SK-N-MC (cell line): ENCODE measurements at regions not wholly inside any gene's neighbourhood (a gene's known extent, or its start where the extent isn't known, plus 50 kb on each side); places are given as distances from the start of the nearest gene placed in this dataset.

Source experiments
- DNase-seq: peaks from one replicate; pipeline ENCODE4 v3.0.0-alpha.2; 2011; ENCODE audit warnings: low read depth, low spot score
- H3K27ac ChIP-seq: fragments of 200-600 bp; sonication (generic); 2 replicates; pipeline ENCODE4 v1.5.1; 2016; ENCODE audit warnings: mixed run types
- H3K36me3 ChIP-seq: fragments of 200-600 bp; sonication (generic); 2 replicates; pipeline ENCODE4 v1.6.1; 2017; ENCODE audit warnings: antibody characterized with exemption, low read length, mixed read lengths; ENCODE audit not compliant: insufficient read depth
- H3K4me3 ChIP-seq: fragments of 200-600 bp; sonication (generic); 2 replicates; pipeline ENCODE4 v1.5.1; 2016
- H3K9ac ChIP-seq: fragments of 200-600 bp; sonication (generic); 2 replicates; pipeline ENCODE4 v1.8.0; 2017; ENCODE audit warnings: mixed run types, mixed read lengths; ENCODE audit not compliant: insufficient read length
- H3K9me3 ChIP-seq: fragments of 200-600 bp; sonication (generic); 2 replicates; pipeline ENCODE4 v1.6.1; 2017; ENCODE audit warnings: low read depth, mild to moderate bottlenecking, antibody characterized with exemption, low read length, moderate library complexity, mixed read lengths
- EZH2 ChIP-seq: fragments of 200-600 bp; sonication (generic); IDR thresholded peaks from one replicate; pipeline ENCODE4 v1.6.1; 2017; ENCODE audit warnings: antibody characterized with exemption
- FOXP2 ChIP-seq: optimal IDR thresholded peaks from 2 replicates; pipeline ENCODE3; 2011; ENCODE audit warnings: mild to moderate bottlenecking, moderate library complexity; ENCODE audit not compliant: insufficient read depth; ENCODE audit errors: extremely low read length, control extremely low read depth
- POLR2AphosphoS5 ChIP-seq: IDR thresholded peaks from 2 replicates; pipeline ENCODE4 v1.6.1; 2012; ENCODE audit warnings: mild to moderate bottlenecking, low read depth, low read length, borderline replicate concordance

DNA sequence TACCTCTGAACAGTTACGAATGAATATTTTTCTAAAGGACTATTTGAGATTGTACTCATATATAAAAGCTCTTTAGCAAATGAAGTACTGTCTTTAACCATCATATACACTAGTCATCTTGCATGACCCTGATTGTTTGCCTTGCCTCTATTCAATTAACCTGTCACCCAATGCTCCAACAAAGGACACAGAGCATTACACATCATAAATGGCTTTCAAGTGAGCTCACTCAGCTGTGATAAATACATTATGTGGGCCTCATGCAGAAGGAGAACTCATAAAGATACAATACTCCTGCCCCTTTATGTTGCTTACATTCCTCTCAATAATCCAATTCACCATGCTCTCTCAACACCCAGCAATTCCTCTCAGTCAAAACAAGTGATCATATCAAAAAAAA, 993.0 kb upstream of the PRMT6 start:
- H3K4me3 ChIP-seq: no peak overlapping the region
- H3K36me3 ChIP-seq: no peaks in the 10 kb centered on the region
- H3K9ac ChIP-seq: no peak overlapping the region
- H3K9me3 ChIP-seq: peaks cover 3% of the 10 kb centered on the region; the same call in 1 of the 2 replicates
- TF ChIP-seq POLR2AphosphoS5 (no peak), EZH2 (no peak), FOXP2 (no peak)
- H3K27ac ChIP-seq: no peak overlapping the region
- no peak for DNase-seq

DNA sequence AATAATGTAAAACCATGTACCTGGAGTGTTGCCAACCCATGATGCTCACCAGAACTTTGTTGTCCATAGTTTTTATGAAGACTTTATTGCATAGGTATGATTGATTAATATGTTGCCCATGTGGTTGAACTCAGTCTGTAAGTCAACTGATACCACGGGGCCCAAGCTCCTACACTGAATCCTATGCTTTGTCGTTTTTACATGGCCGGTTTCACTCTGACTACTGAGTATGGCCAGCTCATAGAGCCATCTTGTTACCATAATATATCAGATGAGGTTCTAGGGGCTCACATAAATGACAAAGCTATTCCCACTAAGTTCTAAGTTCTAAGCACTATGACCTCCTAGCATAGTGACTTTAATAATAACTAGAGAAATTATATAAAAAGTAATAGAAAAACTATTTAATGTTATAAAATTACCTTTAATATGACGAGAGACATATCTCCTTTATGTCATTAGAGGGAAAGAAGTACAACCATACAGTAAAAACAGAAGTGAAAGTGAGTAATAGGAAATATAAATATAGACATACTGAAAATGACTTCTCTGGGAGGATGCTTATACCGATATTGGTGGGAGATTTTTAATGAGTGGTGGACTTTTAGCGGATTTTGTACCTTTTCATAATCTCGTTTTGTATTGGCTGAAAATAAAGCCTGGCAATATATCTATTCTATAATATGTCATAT, 983.4 kb upstream of the PRMT6 start:
- TF ChIP-seq FOXP2 (no peak), EZH2 (no peak), POLR2AphosphoS5 (no peak)
- H3K27ac ChIP-seq: no peak overlapping the region
- H3K9ac ChIP-seq: no peak overlapping the region
- H3K4me3 ChIP-seq: no peak overlapping the region
- H3K9me3 ChIP-seq: no peaks in the 10 kb centered on the region
- DNase-seq: no peak
- no peaks in the 10 kb centered on the region for H3K36me3 ChIP-seq

DNA sequence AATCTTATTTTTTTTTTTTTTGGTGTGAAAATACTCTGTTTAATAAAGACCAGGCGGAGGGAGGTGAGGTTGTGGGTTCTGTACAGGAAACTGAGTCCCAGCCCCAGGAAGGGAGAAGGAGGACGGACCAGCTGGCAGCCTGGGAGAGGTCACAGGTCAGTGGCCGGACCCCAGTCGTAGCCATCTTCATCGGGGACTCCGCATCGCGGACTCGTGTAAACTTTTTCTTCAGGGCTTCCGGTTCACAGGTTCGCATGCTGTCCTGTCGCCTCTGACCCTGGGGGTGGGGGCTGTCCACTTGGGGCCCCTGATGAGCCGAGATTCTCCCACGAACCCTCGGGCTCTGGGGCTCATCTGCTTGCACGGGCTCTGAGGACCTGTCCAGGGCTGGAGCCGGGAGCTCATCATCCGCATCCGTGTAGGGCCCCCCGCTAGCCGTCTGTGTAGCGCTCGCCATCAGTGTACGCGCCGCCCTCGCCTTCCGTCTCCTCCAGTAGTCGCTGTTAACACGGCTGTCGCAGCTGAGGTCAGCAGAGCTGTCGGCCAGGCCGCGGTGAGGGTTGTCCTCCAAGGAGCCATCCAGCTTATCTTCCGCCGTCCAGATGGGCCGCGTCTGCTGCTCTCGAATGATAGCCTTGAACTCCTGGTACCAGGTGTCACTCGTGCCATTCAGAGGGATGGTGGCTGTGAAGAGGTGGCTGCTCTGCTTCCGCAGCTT, 975.7 kb upstream of the PRMT6 start:
- TF ChIP-seq FOXP2 (no peak), POLR2AphosphoS5 (no peak), EZH2 (no peak)
- no peak for DNase-seq
- Histone ChIP-seq H3K4me3 (no peak overlapping the region), H3K9me3 (no peaks in the 10 kb centered on the region), H3K9ac (no peak overlapping the region), H3K27ac (no peak overlapping the region), H3K36me3 (no peaks in the 10 kb centered on the region)

DNA sequence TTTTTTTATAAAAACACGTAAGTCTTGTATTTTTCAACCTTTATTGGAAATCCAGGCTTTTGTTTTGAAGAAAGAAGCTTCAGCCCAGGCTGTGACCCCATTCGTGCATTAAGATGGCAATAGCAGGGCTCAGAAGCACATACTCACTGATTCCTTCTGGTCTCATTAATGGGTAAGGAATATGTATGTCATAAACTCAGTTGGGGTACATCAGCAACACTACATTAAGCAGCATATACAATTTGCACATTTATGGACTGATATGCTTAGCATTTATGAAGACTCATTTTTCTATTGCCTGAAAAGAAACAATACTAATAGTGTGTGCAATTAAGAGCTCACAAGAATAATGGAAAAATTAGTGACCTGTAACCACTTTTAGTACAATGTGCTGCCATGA, 945.4 kb upstream of the PRMT6 start:
- no peak for DNase-seq
- no peak overlapping the region for H3K27ac ChIP-seq
- H3K4me3 ChIP-seq: no peak overlapping the region
- TF ChIP-seq POLR2AphosphoS5: no peak
- no peak for TF ChIP-seq EZH2
- no peak for TF ChIP-seq FOXP2
- H3K9me3 ChIP-seq: no peaks in the 10 kb centered on the region
- H3K9ac ChIP-seq: no peak overlapping the region
- no peaks in the 10 kb centered on the region for H3K36me3 ChIP-seq

DNA sequence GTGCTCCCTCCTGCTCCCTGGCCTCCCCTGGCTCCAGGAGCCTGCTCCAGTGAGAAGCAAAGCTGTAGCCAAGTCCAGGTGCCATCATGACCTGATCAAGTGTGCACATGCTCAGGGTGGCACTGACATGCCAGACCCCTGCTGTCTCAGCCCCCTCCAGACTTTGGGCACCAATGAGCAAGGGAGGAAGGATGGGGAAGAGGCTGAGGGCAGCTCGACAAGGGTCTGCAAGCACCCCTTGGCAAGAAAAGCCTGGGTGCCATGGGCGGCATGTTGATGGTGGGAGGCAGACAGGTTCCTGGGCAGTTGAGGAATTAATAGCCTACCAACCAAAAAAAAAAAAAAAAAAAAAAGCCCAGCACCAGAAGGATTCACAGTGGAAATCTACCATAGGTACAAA, 942.6 kb upstream of the PRMT6 start:
- H3K9me3 ChIP-seq: no peaks in the 10 kb centered on the region
- no peak for DNase-seq
- H3K36me3 ChIP-seq: no peaks in the 10 kb centered on the region
- H3K27ac ChIP-seq: no peak overlapping the region
- no peak overlapping the region for H3K9ac ChIP-seq
- H3K4me3 ChIP-seq: no peak overlapping the region
- TF ChIP-seq POLR2AphosphoS5 (no peak), EZH2 (no peak), FOXP2 (no peak)

DNA sequence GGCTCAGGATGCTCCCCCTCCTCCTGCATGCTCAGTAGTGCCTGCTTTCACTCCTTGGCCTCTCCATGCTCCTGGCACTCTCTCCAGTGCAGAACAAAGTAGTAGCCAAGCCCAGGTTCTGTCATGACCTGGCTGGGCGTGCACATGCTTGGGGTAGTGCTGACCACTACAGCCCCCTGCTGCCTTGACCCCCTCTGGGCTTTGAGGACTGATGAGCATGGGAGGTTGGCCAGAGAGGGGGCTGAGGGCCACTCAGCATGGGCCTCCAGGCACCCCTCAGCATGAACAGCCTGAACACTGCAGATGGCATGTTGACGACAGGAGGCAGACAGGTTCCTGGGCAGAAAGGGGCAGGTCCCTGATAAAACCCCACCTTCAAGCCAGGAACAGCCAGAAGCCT, 935.7 kb upstream of the PRMT6 start:
- H3K27ac ChIP-seq: no peak overlapping the region
- H3K9me3 ChIP-seq: no peaks in the 10 kb centered on the region
- DNase-seq: no peak
- no peak overlapping the region for H3K4me3 ChIP-seq
- H3K36me3 ChIP-seq: no peaks in the 10 kb centered on the region
- no peak overlapping the region for H3K9ac ChIP-seq
- no peak for TF ChIP-seq FOXP2
- TF ChIP-seq EZH2: no peak
- no peak for TF ChIP-seq POLR2AphosphoS5

DNA sequence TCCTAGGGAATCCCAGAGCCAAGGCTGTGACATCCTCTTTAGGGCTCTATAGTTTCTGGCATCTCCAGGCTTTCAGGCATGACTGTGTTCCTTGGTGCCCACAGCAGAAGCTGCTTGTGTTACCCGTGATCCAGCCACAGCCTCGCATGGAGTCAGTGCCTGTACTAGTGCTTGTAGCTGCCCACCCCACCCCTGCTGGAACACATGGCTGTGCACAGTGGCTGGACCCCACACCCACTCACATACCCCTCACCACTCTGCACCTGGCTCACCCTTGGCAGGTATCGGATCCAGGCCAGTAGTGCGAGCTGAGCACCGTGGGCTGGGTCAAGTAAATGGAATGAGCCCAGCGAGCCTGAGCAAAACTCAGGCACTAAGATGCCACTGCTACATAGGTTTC, 934.7 kb upstream of the PRMT6 start:
- Histone ChIP-seq H3K27ac (no peak overlapping the region), H3K4me3 (no peak overlapping the region), H3K36me3 (no peaks in the 10 kb centered on the region), H3K9ac (no peak overlapping the region), H3K9me3 (no peaks in the 10 kb centered on the region)
- TF ChIP-seq EZH2 (no peak), FOXP2 (no peak), POLR2AphosphoS5 (no peak)
- no peak for DNase-seq

DNA sequence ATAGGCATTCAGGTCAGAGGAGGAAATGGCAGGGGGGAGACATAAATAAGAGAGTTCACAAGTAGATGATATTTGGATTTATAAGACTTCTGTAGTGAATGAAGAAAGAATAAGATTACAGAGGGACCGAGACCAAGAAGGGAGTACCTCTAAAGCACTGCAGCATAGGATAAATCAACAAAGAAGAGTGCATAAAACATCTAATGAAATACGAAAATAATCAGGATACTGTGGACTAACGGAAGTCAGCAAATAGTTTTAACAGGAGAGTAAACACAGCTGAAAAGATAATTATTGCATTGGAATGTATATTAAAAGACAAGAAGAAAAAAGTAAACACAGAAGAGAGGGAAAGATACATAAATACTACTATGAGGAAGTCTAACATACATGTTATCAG, 921.9 kb upstream of the PRMT6 start:
- Histone ChIP-seq H3K9me3 (no peaks in the 10 kb centered on the region), H3K9ac (no peak overlapping the region), H3K27ac (no peak overlapping the region), H3K36me3 (no peaks in the 10 kb centered on the region), H3K4me3 (no peak overlapping the region)
- no peak for DNase-seq
- no peak for TF ChIP-seq POLR2AphosphoS5
- no peak for TF ChIP-seq EZH2
- TF ChIP-seq FOXP2: no peak

DNA sequence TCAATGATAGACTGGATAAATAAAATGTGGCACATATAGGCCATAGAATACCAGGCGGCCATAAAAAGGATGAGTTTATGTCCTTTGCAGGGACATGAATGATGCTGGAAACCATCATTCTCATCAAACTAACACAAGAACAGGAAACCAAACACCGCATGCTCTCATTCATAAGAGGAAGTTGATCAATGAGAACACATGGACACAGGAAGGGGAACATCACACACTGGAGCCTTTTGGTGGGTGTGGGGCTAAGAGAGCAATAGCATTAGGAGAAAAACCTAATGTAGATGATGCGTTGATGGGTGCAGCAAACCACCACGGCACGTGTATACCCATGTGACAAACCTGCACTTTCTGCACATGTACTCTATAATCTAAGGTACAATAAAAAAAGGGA, 883.4 kb upstream of the PRMT6 start:
- TF ChIP-seq POLR2AphosphoS5 (no peak), EZH2 (no peak), FOXP2 (no peak)
- DNase-seq: no peak

More for the DNA sequence above, 883.4 kb upstream of the PRMT6 start:
- no peak overlapping the region for H3K9ac ChIP-seq
- H3K9me3 ChIP-seq: no peaks in the 10 kb centered on the region; the same call in 1 of the 2 replicates
- H3K36me3 ChIP-seq: no peaks in the 10 kb centered on the region
- H3K27ac ChIP-seq: no peak overlapping the region
- H3K4me3 ChIP-seq: no peak overlapping the region
